Liver (tissue), 8 donors: ENCODE measurements at regions not wholly inside any gene's neighbourhood (a gene's known extent, or its start where the extent isn't known, plus 50 kb on each side); places are given as distances from the start of the nearest gene placed in this dataset.

Source experiments
- DNase-seq: peaks from one replicate; pipeline ENCODE4 v3.0.0-alpha.2; 2017; ENCODE audit warnings: low spot score
- H3K27ac ChIP-seq, 2 donors: one replicate each; pipeline ENCODE4 v1.7.0; 2013; ENCODE audit warnings: inconsistent platforms in 2 of 2, low read length in 2 of 2, control low read depth in 1 of 2, low read depth in 1 of 2, mild to moderate bottlenecking in 1 of 2
- H3K27me3 ChIP-seq, 4 donors: one replicate each; pipeline versions ENCODE4 v1.6.1 to v1.7.0; 2013; ENCODE audit warnings: low read length in 3 of 4, inconsistent platforms in 1 of 4, mild to moderate bottlenecking in 1 of 4, moderate library complexity in 1 of 4; ENCODE audit not compliant: control insufficient read depth in 4 of 4, insufficient read depth in 4 of 4
- H3K36me3 ChIP-seq, 4 donors: one replicate each; pipeline versions ENCODE4 v1.6.1 to v1.7.0; 2013; ENCODE audit warnings: low read length in 3 of 4, mild to moderate bottlenecking in 3 of 4, low read depth in 1 of 4, moderate library complexity in 1 of 4; ENCODE audit not compliant: control insufficient read depth in 4 of 4, insufficient read depth in 3 of 4
- H3K4me1 ChIP-seq, 4 donors: one replicate each; pipeline versions ENCODE4 v1.6.1 to v1.7.0; 2013; ENCODE audit warnings: low read length in 3 of 4, mild to moderate bottlenecking in 3 of 4, moderate library complexity in 1 of 4; ENCODE audit not compliant: control insufficient read depth in 4 of 4, insufficient read depth in 4 of 4
- H3K4me3 ChIP-seq, 3 donors: one replicate each; pipeline versions ENCODE4 v1.6.1 to v1.7.0; 2013; ENCODE audit warnings: low read length in 3 of 3, control low read depth in 1 of 3, low read depth in 1 of 3, mild to moderate bottlenecking in 1 of 3
- H3K9ac ChIP-seq, 2 donors: one replicate each; pipeline ENCODE4 v1.7.0; 2013; ENCODE audit warnings: low read length in 2 of 2, mild to moderate bottlenecking in 2 of 2, moderate library complexity in 2 of 2, control low read depth in 1 of 2, low read depth in 1 of 2
- H3K9me3 ChIP-seq, 4 donors: one replicate each; pipeline versions ENCODE4 v1.6.1 to v1.7.0; 2013; ENCODE audit warnings: low read length in 3 of 4; ENCODE audit not compliant: control insufficient read depth in 4 of 4
- EGR1 ChIP-seq, 2 donors: IDR thresholded peaks; 2 replicates each; pipeline ENCODE4 v1.6.1; 2016 to 2018; ENCODE audit warnings: antibody characterized with exemption in 2 of 2, low read depth in 2 of 2
- FOXA1 ChIP-seq: IDR thresholded peaks from 2 replicates; pipeline ENCODE4 v1.6.1; 2016; ENCODE audit warnings: antibody characterized with exemption
- FOXA2 ChIP-seq: IDR thresholded peaks from 2 replicates; pipeline ENCODE4 v1.6.1; 2016; ENCODE audit warnings: antibody characterized with exemption
- GABPA ChIP-seq, 2 donors: IDR thresholded peaks in 1 of 2; conservative IDR thresholded peaks in 1 of 2; 2 replicates each; pipeline ENCODE4 v1.6.1; 2016; ENCODE audit warnings: antibody characterized with exemption in 2 of 2, mild to moderate bottlenecking in 1 of 2, moderate library complexity in 1 of 2
- HNF4A ChIP-seq, 2 donors: conservative IDR thresholded peaks; 2 replicates each; pipeline ENCODE4 v1.6.1; 2016; ENCODE audit warnings: antibody characterized with exemption in 2 of 2, mild to moderate bottlenecking in 2 of 2
- HNF4G ChIP-seq: IDR thresholded peaks from 2 replicates; pipeline ENCODE4 v1.6.1; 2016; ENCODE audit warnings: antibody characterized with exemption
- JUND ChIP-seq, 2 donors: IDR thresholded peaks; 2 replicates each; pipeline ENCODE4 v1.6.1; 2016; ENCODE audit warnings: antibody characterized with exemption in 2 of 2
- NR2F2 ChIP-seq: IDR thresholded peaks from 2 replicates; pipeline ENCODE4 v1.6.1; 2016; ENCODE audit warnings: antibody characterized with exemption
- RAD21 ChIP-seq, 2 donors: IDR thresholded peaks; 2 replicates each; pipeline ENCODE4 v1.6.1; 2016; ENCODE audit warnings: antibody characterized with exemption in 2 of 2, mild to moderate bottlenecking in 2 of 2
- RXRA ChIP-seq, 2 donors: IDR thresholded peaks; 2 replicates each; pipeline ENCODE4 v1.6.1; 2017 to 2018; ENCODE audit warnings: antibody characterized with exemption in 2 of 2, mild to moderate bottlenecking in 1 of 2
- SP1 ChIP-seq: IDR thresholded peaks from 2 replicates; pipeline ENCODE4 v1.6.1; 2018; ENCODE audit warnings: antibody characterized with exemption, mild to moderate bottlenecking
- TAF1 ChIP-seq: conservative IDR thresholded peaks from 2 replicates; pipeline ENCODE4 v1.6.1; 2016; ENCODE audit warnings: antibody characterized with exemption, mild to moderate bottlenecking
- YY1 ChIP-seq: IDR thresholded peaks from 2 replicates; pipeline ENCODE4 v1.6.1; 2016; ENCODE audit warnings: antibody characterized with exemption, mild to moderate bottlenecking
- WGBS: extraction: QIAGEN DNeasy Blood & Tissue Kit; methylation state at CpG from one replicate; pipeline ENCODE4 v1.1.7; 2013; 5-methylcytosine and 5-hydroxymethylcytosine counted together
- TF ChIP-seq, protein P1 (sequence below): fragments of 150-350 bp; IDR thresholded peaks from 2 replicates; pipeline ENCODE4 v1.5.1; 2017; ENCODE audit warnings: improper control_type of control experiment, low read depth, low read length; ENCODE audit not compliant: missing input control
- TF ChIP-seq, protein P2 (sequence below): IDR thresholded peaks from 2 replicates; pipeline ENCODE4 v1.6.1; 2016; ENCODE audit warnings: antibody characterized with exemption, mild to moderate bottlenecking
- TF ChIP-seq, protein P3 (sequence below): IDR thresholded peaks from 2 replicates; pipeline ENCODE4 v1.6.1; 2016; ENCODE audit warnings: antibody characterized with exemption
- TF ChIP-seq, protein P4 (sequence below): IDR thresholded peaks from 2 replicates; pipeline ENCODE4 v1.6.1; 2016; ENCODE audit warnings: antibody characterized with exemption
- TF ChIP-seq, protein P5 (sequence below): IDR thresholded peaks from 2 replicates; pipeline ENCODE4 v1.6.1; 2016; ENCODE audit warnings: antibody characterized with exemption
- donor health status: healthy.
- donor health status: healthy.
- donor health status: healthy.
- donor health status: healthy.
- donor health status: healthy.

DNA sequence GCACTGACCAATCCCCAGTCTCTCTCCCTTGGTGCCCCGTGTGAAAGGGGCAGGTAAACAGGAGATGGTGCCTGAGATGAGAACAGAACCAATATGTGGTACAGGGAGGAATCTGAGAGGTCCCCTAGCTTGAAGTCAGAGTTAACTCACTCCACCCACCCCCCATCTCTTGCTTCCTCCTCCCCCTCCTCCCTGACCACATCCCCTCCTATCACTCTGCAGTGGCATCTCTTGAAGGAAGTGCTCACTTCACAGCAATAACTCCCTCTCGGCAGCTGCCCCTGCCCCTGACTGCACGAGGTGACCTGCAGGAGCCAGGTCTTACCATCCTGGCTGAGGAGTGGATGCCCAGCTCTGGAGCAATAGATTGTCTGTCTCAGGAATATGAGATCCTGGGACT lies 224.0 kb downstream of the GAS1 start:
- no peaks in the 10 kb centered on the region for H3K27me3 ChIP-seq
- TF ChIP-seq, protein P1, sequence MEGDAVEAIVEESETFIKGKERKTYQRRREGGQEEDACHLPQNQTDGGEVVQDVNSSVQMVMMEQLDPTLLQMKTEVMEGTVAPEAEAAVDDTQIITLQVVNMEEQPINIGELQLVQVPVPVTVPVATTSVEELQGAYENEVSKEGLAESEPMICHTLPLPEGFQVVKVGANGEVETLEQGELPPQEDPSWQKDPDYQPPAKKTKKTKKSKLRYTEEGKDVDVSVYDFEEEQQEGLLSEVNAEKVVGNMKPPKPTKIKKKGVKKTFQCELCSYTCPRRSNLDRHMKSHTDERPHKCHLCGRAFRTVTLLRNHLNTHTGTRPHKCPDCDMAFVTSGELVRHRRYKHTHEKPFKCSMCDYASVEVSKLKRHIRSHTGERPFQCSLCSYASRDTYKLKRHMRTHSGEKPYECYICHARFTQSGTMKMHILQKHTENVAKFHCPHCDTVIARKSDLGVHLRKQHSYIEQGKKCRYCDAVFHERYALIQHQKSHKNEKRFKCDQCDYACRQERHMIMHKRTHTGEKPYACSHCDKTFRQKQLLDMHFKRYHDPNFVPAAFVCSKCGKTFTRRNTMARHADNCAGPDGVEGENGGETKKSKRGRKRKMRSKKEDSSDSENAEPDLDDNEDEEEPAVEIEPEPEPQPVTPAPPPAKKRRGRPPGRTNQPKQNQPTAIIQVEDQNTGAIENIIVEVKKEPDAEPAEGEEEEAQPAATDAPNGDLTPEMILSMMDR, result no peak
- TF ChIP-seq FOXA2, result no peak
- TF ChIP-seq TAF1, result no peak
- no peak for TF ChIP-seq JUND (IDR thresholded peaks at IDR 0.05)
- no peak for TF ChIP-seq HNF4G
- no peak for TF ChIP-seq GABPA (IDR thresholded peaks at IDR 0.05 in 1 of 2, conservative IDR thresholded peaks at IDR 0.05 in 1 of 2)
- TF ChIP-seq EGR1 (IDR thresholded peaks at IDR 0.05; ENCODE audit: low read depth in 2 of 2), result no peak
- no peak for TF ChIP-seq RAD21 (IDR thresholded peaks at IDR 0.05)
- no peak for TF ChIP-seq RXRA (IDR thresholded peaks at IDR 0.05)
- TF ChIP-seq, protein P2, sequence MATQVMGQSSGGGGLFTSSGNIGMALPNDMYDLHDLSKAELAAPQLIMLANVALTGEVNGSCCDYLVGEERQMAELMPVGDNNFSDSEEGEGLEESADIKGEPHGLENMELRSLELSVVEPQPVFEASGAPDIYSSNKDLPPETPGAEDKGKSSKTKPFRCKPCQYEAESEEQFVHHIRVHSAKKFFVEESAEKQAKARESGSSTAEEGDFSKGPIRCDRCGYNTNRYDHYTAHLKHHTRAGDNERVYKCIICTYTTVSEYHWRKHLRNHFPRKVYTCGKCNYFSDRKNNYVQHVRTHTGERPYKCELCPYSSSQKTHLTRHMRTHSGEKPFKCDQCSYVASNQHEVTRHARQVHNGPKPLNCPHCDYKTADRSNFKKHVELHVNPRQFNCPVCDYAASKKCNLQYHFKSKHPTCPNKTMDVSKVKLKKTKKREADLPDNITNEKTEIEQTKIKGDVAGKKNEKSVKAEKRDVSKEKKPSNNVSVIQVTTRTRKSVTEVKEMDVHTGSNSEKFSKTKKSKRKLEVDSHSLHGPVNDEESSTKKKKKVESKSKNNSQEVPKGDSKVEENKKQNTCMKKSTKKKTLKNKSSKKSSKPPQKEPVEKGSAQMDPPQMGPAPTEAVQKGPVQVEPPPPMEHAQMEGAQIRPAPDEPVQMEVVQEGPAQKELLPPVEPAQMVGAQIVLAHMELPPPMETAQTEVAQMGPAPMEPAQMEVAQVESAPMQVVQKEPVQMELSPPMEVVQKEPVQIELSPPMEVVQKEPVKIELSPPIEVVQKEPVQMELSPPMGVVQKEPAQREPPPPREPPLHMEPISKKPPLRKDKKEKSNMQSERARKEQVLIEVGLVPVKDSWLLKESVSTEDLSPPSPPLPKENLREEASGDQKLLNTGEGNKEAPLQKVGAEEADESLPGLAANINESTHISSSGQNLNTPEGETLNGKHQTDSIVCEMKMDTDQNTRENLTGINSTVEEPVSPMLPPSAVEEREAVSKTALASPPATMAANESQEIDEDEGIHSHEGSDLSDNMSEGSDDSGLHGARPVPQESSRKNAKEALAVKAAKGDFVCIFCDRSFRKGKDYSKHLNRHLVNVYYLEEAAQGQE, result no peak
- TF ChIP-seq YY1, result no peak
- TF ChIP-seq HNF4A (conservative IDR thresholded peaks at IDR 0.05), result no peak
- peaks cover 2 to 18% (median 10%) of the 10 kb centered on the region in 4 donors for H3K4me1 ChIP-seq
- H3K9ac ChIP-seq, result no peak overlapping the region
- 58% methylated on average over 3 of the region's 3 CpGs for WGBS
- H3K36me3 ChIP-seq, result no peaks in the 10 kb centered on the region
- peaks cover 0 to 3% (median 0%) of the 10 kb centered on the region in 4 donors for H3K9me3 ChIP-seq
- no peak overlapping the region for H3K4me3 ChIP-seq
- no peak overlapping the region for H3K27ac ChIP-seq
- no peak for DNase-seq

DNA sequence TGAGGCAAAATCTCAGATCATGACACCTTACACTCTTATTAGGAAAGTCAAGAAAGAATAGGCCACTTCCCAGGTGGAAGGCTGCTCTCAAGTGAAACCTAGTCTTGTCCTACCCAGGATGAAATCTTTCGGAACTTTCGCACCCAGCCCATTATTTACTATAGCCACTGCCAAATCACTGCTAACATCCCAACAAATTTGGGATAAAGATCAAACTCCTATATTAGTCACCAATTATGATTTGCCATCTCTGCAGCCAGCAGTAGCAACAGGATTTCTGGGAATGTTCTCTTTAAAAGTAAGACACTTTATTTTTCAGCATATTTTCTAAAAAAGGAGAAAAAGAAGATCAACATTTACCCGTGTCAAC lies 224.6 kb downstream of the GAS1 start:
- H3K4me1 ChIP-seq, result peaks cover 2 to 18% (median 10%) of the 10 kb centered on the region in 4 donors
- no peak overlapping the region for H3K4me3 ChIP-seq
- no peak for DNase-seq
- H3K27ac ChIP-seq, result no peak overlapping the region
- no peak overlapping the region for H3K9ac ChIP-seq
- TF ChIP-seq GABPA (IDR thresholded peaks at IDR 0.05 in 1 of 2, conservative IDR thresholded peaks at IDR 0.05 in 1 of 2) (no peak), YY1 (no peak), RAD21 (IDR thresholded peaks at IDR 0.05) (no peak), SP1 (no peak), HNF4G (no peak), TAF1 (no peak), JUND (IDR thresholded peaks at IDR 0.05) (no peak), EGR1 (IDR thresholded peaks at IDR 0.05; ENCODE audit: low read depth in 2 of 2) (no peak), FOXA2 (no peak), FOXA1 (no peak), HNF4A (conservative IDR thresholded peaks at IDR 0.05) (no peak), RXRA (IDR thresholded peaks at IDR 0.05) (no peak), NR2F2 (no peak)
- TF ChIP-seq, protein P1, result no peak
- TF ChIP-seq, protein P3, sequence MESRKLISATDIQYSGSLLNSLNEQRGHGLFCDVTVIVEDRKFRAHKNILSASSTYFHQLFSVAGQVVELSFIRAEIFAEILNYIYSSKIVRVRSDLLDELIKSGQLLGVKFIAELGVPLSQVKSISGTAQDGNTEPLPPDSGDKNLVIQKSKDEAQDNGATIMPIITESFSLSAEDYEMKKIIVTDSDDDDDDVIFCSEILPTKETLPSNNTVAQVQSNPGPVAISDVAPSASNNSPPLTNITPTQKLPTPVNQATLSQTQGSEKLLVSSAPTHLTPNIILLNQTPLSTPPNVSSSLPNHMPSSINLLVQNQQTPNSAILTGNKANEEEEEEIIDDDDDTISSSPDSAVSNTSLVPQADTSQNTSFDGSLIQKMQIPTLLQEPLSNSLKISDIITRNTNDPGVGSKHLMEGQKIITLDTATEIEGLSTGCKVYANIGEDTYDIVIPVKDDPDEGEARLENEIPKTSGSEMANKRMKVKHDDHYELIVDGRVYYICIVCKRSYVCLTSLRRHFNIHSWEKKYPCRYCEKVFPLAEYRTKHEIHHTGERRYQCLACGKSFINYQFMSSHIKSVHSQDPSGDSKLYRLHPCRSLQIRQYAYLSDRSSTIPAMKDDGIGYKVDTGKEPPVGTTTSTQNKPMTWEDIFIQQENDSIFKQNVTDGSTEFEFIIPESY, result no peak
- TF ChIP-seq, protein P2, result no peak
- TF ChIP-seq, protein P4, sequence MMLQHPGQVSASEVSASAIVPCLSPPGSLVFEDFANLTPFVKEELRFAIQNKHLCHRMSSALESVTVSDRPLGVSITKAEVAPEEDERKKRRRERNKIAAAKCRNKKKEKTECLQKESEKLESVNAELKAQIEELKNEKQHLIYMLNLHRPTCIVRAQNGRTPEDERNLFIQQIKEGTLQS, result no peak
- TF ChIP-seq, protein P5, sequence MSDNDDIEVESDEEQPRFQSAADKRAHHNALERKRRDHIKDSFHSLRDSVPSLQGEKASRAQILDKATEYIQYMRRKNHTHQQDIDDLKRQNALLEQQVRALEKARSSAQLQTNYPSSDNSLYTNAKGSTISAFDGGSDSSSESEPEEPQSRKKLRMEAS, result no peak
- 76% methylated on average over 3 of the region's 3 CpGs for WGBS
- H3K9me3 ChIP-seq, result peaks cover 0 to 3% (median 0%) of the 10 kb centered on the region in 4 donors
- H3K27me3 ChIP-seq, result no peaks in the 10 kb centered on the region
- no peaks in the 10 kb centered on the region for H3K36me3 ChIP-seq
